ENCODE measurements at regions not wholly inside any gene's neighbourhood (a gene's known extent, or its start where the extent isn't known, plus 50 kb on each side); places are given as distances from the start of the nearest gene placed in this dataset.

DNA sequence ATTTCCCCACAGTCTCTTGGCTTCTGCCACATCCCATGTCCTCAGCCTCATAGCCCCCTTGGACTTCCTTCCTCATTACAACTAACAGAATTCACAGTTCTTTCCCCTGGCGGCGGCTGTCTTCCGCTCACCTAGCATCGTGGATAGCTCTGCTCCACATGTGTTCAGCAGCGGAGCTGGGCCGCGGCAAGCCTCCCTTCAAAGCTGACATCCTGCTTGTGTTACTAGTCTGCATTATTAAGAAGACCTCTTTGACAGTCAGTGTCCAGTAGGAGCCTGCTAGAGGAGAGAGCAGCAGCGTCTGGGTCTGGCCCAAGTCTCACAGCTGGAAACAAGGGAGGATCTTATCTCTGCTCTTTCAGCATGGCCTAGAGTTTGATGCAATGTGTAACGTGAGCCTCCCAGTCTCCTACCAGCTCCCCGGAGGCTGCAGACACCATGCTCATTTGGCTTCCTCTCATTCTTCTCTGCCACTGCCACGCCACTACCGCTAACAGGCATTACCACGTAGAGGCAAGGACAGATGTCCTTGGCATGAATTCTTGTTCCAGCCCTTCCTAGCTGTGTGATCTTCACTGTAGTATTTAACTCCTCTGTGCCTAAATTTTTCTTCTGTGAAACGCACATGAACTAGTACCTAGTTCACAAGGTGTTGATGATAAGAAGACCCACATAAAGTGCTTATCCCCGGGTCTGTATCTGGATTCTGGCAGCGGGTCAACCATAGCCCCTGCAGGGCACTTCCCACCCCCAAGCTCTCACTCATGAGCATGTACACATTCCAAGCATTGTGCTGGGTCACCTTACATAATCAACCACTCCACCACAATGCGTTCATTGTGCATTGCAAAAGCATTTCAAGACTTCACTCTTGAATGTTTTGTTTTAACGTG, 107.1 kb upstream of the BACH2 start:
- peak; percentile 59 to 62 for DNase-seq (ENCODE audit: low read depth in 2 of 2)

DNA sequence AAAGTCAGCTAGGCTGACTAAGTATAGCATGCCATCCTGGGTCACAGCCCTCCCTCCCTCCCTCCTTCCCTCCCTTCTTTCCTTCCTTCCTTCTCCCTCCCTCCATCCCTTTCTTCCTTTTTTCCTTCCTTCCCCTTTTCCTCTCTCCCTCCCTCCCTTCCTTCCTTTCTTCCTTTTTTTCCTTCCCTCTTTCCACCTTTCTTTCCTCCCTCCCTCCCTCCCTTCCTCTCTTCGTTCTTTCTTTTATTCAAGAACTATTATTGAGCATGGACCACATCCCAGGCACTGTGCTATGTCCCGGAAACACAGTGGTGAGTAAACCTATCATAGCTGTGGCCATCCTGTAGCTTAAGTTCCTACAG, 106.2 kb upstream of the BACH2 start:
- no peak for DNase-seq (ENCODE audit: low read depth in 2 of 2)

DNA sequence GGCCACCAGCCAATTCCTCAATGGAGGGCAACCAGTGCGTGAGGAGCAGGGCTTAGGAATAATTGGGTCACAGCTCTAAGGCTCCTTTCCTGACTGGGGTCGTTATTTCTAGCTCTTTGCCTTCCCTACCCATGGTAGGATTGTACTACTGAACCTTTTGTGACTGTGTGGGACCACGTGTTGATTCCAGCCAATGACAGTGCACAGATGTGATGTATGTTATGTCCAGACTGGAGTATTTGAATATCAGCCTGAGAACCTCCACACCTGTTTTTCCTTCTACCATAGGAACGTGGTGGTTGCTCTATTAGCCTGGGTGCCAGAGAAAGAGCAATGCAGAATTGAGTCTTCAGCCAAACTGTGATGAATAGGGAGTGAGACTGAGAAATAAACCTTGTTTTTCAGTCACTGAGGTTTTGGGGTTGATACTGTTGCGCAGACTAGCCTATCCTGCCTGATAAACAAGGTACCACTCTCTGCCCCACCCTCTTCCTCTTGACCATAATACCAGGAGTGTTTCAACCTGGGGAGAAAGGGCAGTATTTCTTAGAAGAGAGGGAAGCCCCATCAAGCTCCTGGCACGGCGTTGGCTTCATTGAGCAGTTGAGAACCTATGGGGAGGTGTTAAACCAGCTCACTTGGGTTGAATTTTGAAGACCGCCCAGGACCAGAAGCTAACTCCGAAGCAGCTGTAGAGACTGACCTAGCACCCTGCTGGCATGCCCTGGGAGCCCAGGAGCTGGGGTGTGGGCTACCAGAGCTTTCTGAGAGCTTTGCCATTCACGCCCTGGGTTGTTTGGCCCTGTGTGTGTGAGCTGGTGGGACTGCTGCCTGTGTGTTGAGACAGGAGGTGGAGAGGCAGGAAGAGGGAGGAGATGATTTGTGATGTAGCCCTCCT, 105.5 kb upstream of the BACH2 start:
- DNase-seq (ENCODE audit: low read depth in 2 of 2): no peak

DNA sequence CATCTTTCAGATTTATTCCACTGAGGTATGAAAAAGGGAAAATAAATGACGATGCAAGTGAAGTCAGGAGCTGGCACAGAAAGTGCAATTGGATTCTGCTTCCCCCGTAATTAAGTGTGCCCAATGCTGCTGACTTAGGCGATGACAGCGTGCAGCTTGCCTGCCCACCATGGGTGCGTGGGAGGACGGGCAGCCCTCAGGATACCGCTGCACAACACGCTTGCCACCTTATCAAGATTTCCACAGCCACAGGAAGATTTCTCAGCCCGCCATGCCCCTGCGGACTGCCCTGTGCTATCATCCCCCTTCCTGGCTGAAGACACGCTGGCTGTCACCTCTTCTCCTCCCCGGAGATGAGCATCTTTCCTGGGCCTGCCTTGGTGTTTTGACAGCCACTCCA, 103.3 kb upstream of the BACH2 start:
- no peak for DNase-seq (ENCODE audit: low read depth in 2 of 2)

DNA sequence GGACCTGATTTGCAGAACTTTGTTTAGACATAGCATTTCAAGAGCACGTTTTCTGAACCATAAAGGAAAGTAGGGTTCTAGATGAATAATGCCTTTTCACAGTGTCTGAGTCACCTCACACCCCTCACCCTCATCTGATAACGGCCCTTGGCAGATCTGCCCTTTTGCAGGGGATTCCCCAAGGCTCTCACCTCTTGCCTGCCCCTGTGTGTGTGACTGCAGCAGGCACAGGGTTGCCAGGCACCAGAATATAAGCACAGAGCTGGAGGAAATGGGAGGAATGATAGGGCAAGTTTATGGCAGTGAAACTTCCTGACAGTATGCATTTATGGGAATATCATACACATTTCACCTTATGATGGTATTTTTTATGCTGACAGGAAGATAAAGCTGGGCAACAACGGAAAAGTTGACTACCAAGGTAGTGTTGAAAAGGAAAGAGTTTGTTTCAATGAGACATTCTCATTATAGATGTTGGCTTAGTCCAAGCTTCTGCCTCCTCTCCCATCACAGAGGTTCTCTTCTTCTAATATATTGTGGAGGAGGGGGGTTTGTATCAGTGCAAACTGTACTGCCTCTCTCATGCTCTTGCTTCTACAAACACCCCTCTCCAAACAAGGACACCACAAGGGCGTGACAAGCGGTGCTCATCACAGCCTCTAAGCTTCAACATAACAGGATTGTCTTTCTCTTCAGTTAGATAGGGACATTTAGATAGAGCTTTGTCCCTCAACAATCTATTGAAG, 101.5 kb upstream of the BACH2 start:
- DNase-seq (ENCODE audit: low read depth in 2 of 2): no peak

DNA sequence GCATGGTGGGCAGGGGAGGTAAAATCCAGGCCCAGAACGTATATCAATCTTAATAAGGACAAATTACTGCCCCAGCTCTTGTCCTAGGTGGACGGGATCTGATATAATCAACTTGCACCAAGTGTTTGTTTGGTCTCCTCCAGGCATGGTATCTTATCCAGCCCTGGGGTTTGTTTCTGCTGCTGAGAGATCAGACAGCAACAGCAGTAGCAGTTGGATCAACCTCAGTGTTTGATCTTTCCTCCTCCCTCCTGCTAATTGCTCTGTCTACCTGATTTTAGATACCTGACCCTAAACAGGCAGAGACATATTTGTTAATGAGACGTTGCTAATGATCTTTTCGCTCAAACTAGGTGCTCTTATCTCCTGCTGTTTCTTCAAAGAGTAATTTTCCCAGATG, 100.4 kb upstream of the BACH2 start:
- no peak for DNase-seq (ENCODE audit: low read depth in 2 of 2)

DNA sequence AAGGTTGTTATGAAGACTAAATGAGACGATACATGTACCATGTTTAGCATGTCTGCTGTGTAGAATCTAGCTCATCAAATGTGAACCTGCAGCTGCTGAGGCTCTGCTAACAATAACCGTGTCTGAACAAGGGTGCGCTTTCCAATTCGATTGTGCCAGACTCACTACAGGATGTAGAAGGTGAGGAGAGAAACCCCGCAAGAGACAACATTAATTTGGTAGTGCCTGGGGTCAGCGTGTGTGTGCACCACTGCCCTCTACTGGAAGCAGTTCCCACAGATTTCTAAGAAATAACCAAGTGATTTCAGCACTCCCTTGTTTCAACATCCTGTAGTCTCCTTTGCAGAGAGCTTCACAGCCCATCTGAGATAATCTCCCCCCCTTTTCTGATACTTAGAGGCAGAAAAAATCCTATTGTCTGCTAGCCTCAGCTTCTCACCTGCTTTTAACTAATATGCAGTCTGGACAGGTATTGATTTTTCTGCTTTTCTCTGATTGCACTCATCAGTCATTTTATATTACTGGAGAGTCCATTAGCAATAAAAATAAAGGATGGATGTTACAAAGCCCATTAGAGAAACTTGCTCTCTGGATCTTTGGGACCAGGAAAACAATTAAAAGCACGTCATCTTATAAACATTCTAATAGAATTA, 96.7 kb upstream of the BACH2 start:
- DNase-seq (ENCODE audit: low read depth in 2 of 2): peak in 1 of 2 experiments; percentile 40

DNA sequence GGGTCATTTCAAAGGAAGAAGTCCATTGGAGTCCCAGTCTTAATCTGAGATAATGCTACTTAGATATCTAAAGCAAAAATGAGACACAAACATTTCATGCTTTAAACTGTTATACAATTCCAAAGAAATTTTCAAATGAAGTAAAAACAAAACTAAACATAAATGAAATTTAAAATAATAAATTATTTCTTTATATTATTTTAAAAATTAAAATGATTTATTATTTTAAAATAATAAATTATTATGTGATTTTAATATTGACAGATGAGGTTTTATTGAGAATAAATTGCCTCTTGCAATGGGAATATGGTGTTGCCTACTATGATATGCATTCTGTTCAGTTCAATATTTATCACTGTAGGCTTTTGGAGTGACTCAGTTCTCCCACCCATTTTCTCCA, 93.7 kb upstream of the BACH2 start:
- DNase-seq (ENCODE audit: low read depth in 2 of 2): no peak

DNA sequence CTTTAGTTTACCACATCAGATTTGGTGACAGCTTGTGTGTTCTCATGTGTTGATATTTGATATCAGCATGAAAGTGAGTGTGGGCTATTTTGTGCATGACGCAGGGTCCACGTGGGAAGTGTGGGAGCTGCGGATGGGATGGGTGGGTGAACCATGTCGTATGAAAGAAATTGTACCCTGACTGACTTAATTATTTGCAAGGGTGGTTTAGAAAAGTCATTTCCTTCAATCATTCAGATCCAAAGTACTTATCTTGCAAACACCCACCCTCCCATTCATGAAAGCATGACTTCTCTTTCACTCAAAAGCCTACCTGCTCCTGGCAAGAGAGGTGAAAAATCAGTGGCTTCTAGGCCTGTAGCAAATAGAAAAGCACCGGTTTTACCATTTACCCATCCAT, 91.8 kb upstream of the BACH2 start:
- DNase-seq (ENCODE audit: low read depth in 2 of 2): no peak

DNA sequence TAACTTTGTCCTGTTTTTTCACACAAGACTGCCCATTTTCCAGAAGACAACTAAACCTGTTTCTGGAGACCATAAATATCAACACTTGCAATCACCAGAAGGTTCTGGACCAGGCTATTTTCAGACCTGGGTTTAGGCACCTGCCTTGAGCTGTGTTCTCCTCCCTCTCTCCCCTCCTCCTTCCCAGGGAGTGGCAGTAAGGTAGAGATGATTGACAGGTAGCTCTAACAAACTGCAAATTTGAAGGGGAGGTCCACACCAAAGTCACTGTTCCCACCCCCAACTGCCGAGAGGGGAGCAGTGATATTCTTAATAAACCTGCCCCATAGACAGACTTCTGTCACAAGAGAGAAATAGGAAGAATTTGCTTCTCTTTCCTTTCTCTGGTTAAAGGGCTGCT, 91.2 kb upstream of the BACH2 start:
- no peak for DNase-seq (ENCODE audit: low read depth in 2 of 2)

DNA sequence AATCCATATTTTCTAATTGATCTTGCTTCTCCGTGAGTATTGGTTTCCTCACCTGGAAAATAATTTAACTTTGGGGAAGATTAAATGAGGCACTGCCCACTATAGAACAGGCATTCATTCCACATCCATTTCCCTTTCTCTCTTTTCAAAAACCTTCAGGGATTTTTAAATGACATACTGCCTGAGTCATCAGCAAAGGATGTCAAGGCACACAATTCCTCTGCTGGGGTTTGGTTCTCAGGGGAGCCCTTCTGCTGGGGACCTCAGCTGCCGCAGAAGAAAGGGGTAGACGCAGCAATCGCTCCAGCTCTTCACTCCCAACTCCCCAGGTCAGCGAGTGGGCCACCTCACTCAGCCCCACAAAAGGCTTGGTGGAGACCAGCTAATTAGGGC, 90.7 kb upstream of the BACH2 start:
- no peak for DNase-seq (ENCODE audit: low read depth in 2 of 2)

DNA sequence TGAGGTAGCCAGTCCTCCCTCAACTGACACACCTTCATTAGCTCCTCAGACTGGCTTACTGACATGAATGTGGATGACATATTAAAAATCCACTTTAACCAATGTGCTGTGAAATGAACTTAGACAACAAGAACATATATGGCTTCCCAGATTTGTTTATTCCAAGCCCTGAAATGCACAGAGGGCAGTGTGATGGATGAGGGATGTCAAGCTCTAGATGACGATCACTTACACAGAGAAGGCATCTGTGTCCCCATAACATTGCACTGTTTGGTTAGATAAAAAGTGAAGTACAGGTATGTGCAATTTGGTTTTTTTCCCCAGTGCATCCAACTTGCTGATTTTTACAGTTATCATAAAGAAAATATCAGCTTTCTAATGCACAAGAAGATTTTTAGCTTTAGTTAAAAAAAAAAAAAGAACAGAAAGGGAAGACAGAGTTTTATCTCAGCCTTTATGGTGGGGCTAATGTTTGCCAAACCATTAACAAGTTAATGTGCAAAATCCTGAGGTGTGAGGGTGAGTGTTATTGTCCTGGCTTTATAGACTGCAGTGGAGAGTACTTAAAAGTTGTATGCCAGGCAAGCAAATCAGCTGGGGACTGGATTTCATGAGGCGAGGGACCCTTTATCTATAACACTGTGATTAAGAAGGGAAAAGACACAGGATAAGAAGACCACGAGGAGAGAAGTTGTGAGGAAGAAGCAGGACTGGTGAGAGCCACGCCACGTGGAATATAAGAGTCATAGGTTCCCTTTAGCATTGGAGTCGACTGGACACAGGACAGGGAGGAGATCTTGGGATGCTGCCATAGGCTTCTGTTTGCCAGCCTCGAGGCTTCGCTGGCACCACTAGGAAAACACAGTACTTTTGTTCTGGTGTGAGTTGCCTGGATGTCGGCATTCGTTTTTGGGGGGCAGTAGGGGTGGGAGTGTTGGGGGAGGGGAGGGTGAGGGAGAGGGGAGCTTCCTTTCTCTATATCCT, 90.0 kb upstream of the BACH2 start:
- DNase-seq (ENCODE audit: low read depth in 2 of 2): no peak

DNA sequence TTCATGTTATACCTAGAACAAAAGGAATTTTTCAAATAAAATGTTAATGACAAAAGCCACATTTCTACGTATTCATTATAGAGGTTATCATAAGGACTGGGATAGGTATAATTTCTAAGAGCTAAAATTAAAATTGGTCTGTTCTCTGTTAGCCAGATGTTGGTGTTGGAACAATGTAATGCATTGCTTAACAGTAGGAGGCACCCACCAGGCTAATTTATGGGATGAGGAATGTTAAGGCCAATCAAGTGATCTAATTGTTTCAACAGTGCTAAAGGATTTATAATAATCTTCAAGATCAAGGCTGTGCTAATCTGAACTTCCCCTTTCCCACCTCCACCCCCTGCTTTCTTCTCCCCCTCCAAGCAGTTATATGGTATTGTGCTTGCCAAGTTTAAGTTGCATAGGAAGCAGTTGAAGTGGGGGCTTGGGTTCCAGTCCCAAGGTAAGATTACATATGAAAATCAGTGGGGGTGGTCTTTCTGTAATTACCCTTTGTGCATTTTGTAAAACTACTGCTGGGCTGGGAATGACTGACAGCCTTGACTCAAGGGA, 89.2 kb upstream of the BACH2 start:
- no peak for DNase-seq (ENCODE audit: low read depth in 2 of 2)

DNA sequence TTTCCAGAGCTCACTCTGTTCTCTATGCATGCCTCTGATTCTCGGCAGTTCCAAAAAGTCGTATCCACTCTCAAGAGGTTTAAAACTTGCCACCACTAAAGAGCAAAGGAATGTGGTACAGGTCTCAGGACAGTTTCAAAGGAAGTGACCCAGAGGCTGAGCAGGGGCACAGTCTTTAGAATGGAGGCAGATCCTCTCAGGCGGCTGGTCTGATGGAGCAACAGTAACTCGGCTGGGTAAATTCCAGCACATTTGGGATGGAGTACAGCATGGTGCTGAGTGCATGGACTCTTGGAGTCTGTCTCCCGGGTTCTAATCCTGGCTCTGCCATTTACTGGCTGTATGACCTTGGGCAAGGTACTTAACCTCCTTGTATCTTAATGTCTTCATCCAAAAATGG, 88.1 kb upstream of the BACH2 start:
- DNase-seq (ENCODE audit: low read depth in 2 of 2): no peak

DNA sequence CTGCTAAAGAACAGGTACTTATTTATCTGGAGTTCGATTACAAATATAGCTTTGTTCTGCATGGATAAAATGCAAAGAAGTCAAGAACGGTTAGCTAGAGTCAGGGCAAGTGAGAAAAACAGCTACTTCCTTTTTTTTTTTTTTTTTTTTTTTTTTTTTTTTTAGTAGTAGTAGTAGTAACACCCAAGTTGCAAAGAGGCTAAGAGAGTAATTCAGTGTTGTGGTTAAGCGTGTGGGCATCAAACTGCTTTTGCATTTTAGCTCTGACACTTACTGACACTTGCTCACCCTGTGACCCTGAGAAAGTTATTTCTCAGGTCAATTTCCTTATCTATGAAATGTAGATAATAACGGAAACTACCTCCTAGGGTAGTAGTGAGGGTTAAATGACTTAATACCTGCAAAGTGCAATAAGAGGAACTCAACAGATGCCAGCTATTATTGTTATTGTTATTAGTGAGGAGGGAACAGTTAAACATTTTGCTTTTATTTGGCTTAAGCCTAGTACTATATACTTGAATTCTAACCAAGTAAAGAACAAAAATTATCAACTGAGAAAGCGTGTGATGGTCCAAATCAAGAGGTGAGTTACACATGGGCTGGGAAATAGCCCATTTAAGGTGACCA, 86.7 kb upstream of the BACH2 start:
- DNase-seq (ENCODE audit: low read depth in 2 of 2): no peak

DNA sequence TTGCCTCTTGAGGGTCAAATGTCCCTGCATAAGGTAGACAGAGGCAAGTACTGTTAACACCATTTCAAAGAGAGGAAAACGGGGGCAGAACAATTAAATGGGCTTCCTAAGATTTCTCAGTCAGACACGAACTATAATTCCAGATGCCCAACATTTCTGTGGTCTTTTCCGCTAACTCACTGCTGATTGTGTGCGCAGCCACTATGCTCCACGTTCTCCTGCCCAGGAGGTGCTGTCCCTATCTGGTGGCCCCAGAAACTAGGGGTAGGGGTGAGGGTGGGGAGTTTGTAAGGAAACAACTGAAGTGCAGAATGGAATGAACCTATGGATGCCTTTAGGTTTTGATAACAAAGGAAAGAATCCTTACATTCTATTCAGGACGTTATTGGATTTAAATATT, 86.1 kb upstream of the BACH2 start:
- no peak for DNase-seq (ENCODE audit: low read depth in 2 of 2)

DNA sequence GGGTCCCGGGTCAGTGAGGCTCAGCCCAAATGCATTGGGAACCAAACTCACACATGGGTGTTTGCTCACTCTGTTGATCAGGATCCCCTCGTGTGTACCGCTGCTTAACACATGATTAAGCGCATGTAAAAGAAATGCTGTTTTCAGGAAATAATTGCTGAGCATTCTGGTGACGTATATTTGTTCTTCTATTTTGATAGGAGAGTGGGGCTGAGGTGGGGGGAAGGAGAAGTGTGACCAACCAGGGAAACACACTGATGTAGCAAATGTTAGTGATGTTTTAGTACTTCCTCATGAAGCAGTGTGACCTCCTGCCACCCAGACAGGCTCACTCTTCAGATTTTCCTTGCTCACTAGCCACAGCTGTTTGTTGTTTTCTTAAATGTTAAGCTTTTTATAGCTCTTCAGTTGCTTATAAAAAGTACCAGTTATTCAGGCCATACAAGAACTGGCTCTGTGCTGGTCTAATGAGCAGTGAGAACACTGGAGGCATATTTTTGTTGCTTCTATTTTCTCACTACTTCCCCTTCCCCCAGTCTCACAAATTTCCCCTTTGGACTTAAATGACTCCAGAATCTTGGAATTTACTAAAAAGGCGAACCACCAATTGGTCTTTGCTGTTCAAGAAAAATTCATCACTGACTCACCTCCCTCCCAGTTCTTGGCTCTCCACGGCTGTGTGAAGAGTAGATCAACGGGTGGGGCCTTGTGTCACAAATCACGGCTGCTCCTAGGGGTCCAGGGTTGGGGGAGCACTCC, 79.2 kb upstream of the BACH2 start:
- peak; percentile 76 for DNase-seq (ENCODE audit: low read depth in 2 of 2)

DNA sequence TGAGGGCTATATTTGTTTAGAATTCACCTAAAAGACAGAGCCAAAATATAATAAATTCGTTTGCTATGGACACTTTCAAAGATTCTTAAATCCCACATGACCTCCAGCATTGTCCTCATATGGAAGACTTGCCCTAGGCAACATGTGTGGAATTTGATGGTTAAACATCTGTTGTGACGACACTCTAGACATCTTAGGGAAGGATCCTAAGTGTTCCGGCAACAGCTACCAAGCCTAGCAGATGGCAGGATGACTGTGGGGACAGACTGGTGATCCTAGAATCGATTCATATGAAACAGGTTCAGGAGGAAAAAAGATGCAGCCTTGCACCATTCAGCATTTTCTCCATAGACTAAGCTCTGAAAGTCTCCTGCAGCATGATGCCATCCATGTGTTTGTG, 77.6 kb upstream of the BACH2 start:
- DNase-seq (ENCODE audit: low read depth in 2 of 2): no peak

DNA sequence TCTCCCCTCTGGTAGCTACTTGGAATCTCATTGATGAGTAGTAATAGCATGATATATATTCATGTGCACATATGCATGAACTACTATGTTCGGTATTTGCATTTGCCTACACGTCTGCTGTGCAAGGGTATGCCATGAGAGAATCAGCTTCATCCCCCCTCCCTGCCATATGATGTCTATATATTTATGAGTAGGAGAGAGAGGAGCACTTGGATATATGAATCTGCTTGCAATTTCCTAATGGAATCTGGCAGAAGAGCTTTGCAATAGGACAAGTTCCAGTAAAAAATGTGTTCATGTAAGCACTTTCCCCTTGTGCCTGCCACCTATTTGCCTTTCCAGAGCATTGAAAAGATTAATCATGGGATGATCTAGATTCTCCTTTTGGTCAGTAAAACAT, 76.2 kb upstream of the BACH2 start:
- DNase-seq (ENCODE audit: low read depth in 2 of 2): no peak

Data from fibroblast of skin of left quadriceps (primary cell).